Esophagus muscularis mucosa (tissue), 4 donors: ENCODE measurements at regions not wholly inside any gene's neighbourhood (a gene's known extent, or its start where the extent isn't known, plus 50 kb on each side); places are given as distances from the start of the nearest gene placed in this dataset.

ENCODE experiments used
- CTCF ChIP-seq, 3 experiments: fragments of 200-600 bp in 2 of 3; fragments of 450-650 bp in 1 of 3; sonication (generic) in 2 of 3; IDR thresholded peaks; one replicate each; pipeline ENCODE4 v1.5.1; 2017 to 2019; ENCODE audit warnings: antibody characterized with exemption in 3 of 3, mild to moderate bottlenecking in 2 of 3, moderate library complexity in 1 of 3
- EP300 ChIP-seq: sonication (generic); formaldehyde crosslinking; IDR thresholded peaks from one replicate; pipeline ENCODE4 v1.6.1; 2017; ENCODE audit warnings: antibody characterized with exemption
- POLR2A ChIP-seq: fragments of 450-650 bp; IDR thresholded peaks from one replicate; pipeline ENCODE4 v1.6.1; 2017; ENCODE audit warnings: antibody characterized with exemption, moderate library complexity, mild to moderate bottlenecking, low read depth

- no peak for TF ChIP-seq CTCF (IDR thresholded peaks at IDR 0.05)
- no peak for TF ChIP-seq EP300
- TF ChIP-seq POLR2A, result no peak
These were observed 98.2 kb upstream of the ALDH1A1 start for GRCh38 chr9:73050887-73051550.
